ENCODE measurements at regions not wholly inside any gene's neighbourhood (a gene's known extent, or its start where the extent isn't known, plus 50 kb on each side); places are given as distances from the start of the nearest gene placed in this dataset.

- H3K27me3 ChIP-seq (replicated peaks in 1 of 7) = peaks cover 0 to 54% (median 13%) of the 10 kb centered on the region in 7 donors
- 18 to 30% (median 22%) methylated on average over 19 to 31 of the region's 31 CpGs for WGBS, 5 donors
- TF ChIP-seq CTCF (IDR thresholded peaks at IDR 0.05 in 8 of 11, conservative IDR thresholded peaks at IDR 0.05 in 3 of 11) (peak; percentile 44 to 88 (median 75)), POLR2A (IDR thresholded peaks at IDR 0.05) (no peak), POLR2AphosphoS5 (IDR thresholded peaks at IDR 0.05) (no peak)
- H3K9me3 ChIP-seq = no peaks in the 10 kb centered on the region
- no peak overlapping the region for H3K27ac ChIP-seq
- H3K4me3 ChIP-seq = peak overlapping the region in 1 of 8 donors; percentile 36
- intact Hi-C loops (cut with DNase I; ENCODE audit: low total_unique reads) = no loop called here
- no peaks in the 10 kb centered on the region for H3K36me3 ChIP-seq
- H3K4me1 ChIP-seq = peaks cover 3 to 21% (median 14%) of the 10 kb centered on the region in 6 donors
- DNase-seq = no peak
These were observed 85.3 kb upstream of the SYT13 start for GRCh38 chr11:45371251-45372115.

- DNase-seq = no peak
These were observed 83.2 kb upstream of the SYT13 start for GRCh38 chr11:45369313-45369712.

GRCh38 chr11:45368697-45369096, 82.6 kb upstream of the SYT13 start:
- no peak for DNase-seq
- no peaks in the 10 kb centered on the region for H3K9me3 ChIP-seq
- no peaks in the 10 kb centered on the region for H3K36me3 ChIP-seq
- no peak for TF ChIP-seq CTCF (IDR thresholded peaks at IDR 0.05 in 8 of 11, conservative IDR thresholded peaks at IDR 0.05 in 3 of 11)
- TF ChIP-seq POLR2AphosphoS5 (IDR thresholded peaks at IDR 0.05) = no peak
- TF ChIP-seq POLR2A (IDR thresholded peaks at IDR 0.05) = no peak
- H3K27me3 ChIP-seq (replicated peaks in 1 of 7) = peaks cover 0 to 54% (median 13%) of the 10 kb centered on the region in 7 donors
- no peak overlapping the region for H3K27ac ChIP-seq
- H3K4me1 ChIP-seq = peaks cover 3 to 32% (median 21%) of the 10 kb centered on the region in 6 donors
- WGBS, 5 donors = 88 to 96% (median 89%) methylated on average over 5 of the region's 5 CpGs
- intact Hi-C loops (cut with DNase I; ENCODE audit: low total_unique reads) = no loop called here
- no peak overlapping the region for H3K4me3 ChIP-seq

More at GRCh38 chr11:45369313-45369712, 83.2 kb upstream of the SYT13 start:
- peaks cover 0 to 54% (median 13%) of the 10 kb centered on the region in 7 donors for H3K27me3 ChIP-seq (replicated peaks in 1 of 7)
- no peak for TF ChIP-seq POLR2AphosphoS5 (IDR thresholded peaks at IDR 0.05)
- TF ChIP-seq CTCF (IDR thresholded peaks at IDR 0.05 in 8 of 11, conservative IDR thresholded peaks at IDR 0.05 in 3 of 11) = no peak
- TF ChIP-seq POLR2A (IDR thresholded peaks at IDR 0.05) = no peak
- H3K27ac ChIP-seq = no peak overlapping the region
- 76 to 85% (median 78%) methylated on average over 8 of the region's 8 CpGs for WGBS, 5 donors
- peaks cover 3 to 32% (median 21%) of the 10 kb centered on the region in 6 donors for H3K4me1 ChIP-seq
- H3K4me3 ChIP-seq = no peak overlapping the region
- intact Hi-C loops (cut with DNase I; ENCODE audit: low total_unique reads) = no loop called here
- no peaks in the 10 kb centered on the region for H3K36me3 ChIP-seq
- no peaks in the 10 kb centered on the region for H3K9me3 ChIP-seq

GRCh38 chr11:45366619-45367190, 80.6 kb upstream of the SYT13 start:
- intact Hi-C loops (cut with DNase I; ENCODE audit: low total_unique reads) = no loop called here
- H3K27me3 ChIP-seq (replicated peaks in 1 of 7) = peaks cover 0 to 34% (median 12%) of the 10 kb centered on the region in 7 donors
- H3K4me3 ChIP-seq = no peak overlapping the region
- H3K27ac ChIP-seq = peak overlapping the region; percentile 1 to 79 (median 74)
- WGBS, 5 donors = 53 to 74% (median 64%) methylated on average over 6 to 7 of the region's 7 CpGs
- TF ChIP-seq POLR2AphosphoS5 (IDR thresholded peaks at IDR 0.05) = no peak
- no peak for TF ChIP-seq POLR2A (IDR thresholded peaks at IDR 0.05)
- TF ChIP-seq CTCF (IDR thresholded peaks at IDR 0.05 in 8 of 11, conservative IDR thresholded peaks at IDR 0.05 in 3 of 11) = no peak
- no peak for DNase-seq
- H3K4me1 ChIP-seq = peaks cover 3 to 31% (median 21%) of the 10 kb centered on the region in 6 donors
- H3K36me3 ChIP-seq = no peaks in the 10 kb centered on the region
- no peaks in the 10 kb centered on the region for H3K9me3 ChIP-seq
